ENCODE measurements at regions not wholly inside any gene's neighbourhood (a gene's known extent, or its start where the extent isn't known, plus 50 kb on each side); places are given as distances from the start of the nearest gene placed in this dataset.

DNA sequence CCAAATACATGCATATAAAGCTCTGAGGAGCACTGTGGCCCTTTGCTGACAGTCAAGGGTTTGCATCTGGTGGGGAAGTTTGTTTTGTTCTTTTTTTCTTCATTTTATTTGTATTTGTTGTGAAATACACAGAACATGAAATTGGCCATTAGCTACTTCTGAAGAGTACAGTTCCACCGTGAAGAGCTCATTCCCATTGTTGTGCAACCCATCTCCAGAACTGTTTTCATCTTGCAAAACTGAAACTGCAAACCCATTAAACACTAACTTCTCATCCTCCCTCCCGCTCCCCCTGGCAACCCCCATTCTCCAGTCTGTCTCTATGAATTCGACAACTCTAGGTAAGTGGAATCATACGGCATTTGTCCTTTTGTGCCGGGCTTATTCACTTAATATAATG lies 231.3 kb downstream of the TFAP2C start:
- WGBS, 2 donors, result 63 to 64% methylated on average over 5 of the region's 5 CpGs
- Histone ChIP-seq H3K27me3 (peaks cover 0 to 86% (median 53%) of the 10 kb centered on the region in 7 donors), H3K4me3 (no peak overlapping the region), H3K9me3 (no peaks in the 10 kb centered on the region), H3K27ac (no peak overlapping the region), H3K36me3 (no peaks in the 10 kb centered on the region), H3K4me1 (no peaks in the 10 kb centered on the region)
- TF ChIP-seq, protein P1, sequence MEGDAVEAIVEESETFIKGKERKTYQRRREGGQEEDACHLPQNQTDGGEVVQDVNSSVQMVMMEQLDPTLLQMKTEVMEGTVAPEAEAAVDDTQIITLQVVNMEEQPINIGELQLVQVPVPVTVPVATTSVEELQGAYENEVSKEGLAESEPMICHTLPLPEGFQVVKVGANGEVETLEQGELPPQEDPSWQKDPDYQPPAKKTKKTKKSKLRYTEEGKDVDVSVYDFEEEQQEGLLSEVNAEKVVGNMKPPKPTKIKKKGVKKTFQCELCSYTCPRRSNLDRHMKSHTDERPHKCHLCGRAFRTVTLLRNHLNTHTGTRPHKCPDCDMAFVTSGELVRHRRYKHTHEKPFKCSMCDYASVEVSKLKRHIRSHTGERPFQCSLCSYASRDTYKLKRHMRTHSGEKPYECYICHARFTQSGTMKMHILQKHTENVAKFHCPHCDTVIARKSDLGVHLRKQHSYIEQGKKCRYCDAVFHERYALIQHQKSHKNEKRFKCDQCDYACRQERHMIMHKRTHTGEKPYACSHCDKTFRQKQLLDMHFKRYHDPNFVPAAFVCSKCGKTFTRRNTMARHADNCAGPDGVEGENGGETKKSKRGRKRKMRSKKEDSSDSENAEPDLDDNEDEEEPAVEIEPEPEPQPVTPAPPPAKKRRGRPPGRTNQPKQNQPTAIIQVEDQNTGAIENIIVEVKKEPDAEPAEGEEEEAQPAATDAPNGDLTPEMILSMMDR (IDR thresholded peaks at IDR 0.05), result no peak
- no peak for DNase-seq
- intact Hi-C loops (cut with DNase I), result no loop called here
- ATAC-seq, result no peak

DNA sequence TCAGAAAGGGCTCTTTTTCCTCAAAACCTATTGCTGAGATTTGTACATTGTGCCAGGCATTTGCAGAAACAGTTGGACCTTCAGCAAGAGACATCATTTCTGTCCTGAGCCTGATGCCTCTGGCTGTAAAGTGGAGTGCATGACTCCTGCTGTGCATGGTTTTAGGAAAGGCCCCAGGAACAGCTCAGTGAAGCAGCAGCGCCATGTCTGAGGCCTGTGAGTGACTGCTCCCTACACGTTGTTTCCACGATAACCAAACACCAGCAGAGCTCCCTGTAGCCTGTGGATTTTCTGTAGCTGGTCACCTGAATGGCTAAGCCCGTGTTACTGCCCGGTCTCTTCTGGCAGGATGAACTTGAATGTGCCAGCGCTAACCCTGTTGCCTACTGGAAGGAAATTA lies 232.5 kb downstream of the TFAP2C start:
- Histone ChIP-seq H3K4me1 (no peaks in the 10 kb centered on the region), H3K9me3 (no peaks in the 10 kb centered on the region), H3K36me3 (no peaks in the 10 kb centered on the region), H3K27me3 (peaks cover 0 to 80% (median 55%) of the 10 kb centered on the region in 7 donors), H3K27ac (no peak overlapping the region), H3K4me3 (no peak overlapping the region)
- ATAC-seq (no peak), DNase-seq (no peak)
- 24 to 31% methylated on average over 6 of the region's 6 CpGs for WGBS, 2 donors
- TF ChIP-seq, protein P1 (IDR thresholded peaks at IDR 0.05), result no peak
- intact Hi-C loops (cut with DNase I), result no loop called here

DNA sequence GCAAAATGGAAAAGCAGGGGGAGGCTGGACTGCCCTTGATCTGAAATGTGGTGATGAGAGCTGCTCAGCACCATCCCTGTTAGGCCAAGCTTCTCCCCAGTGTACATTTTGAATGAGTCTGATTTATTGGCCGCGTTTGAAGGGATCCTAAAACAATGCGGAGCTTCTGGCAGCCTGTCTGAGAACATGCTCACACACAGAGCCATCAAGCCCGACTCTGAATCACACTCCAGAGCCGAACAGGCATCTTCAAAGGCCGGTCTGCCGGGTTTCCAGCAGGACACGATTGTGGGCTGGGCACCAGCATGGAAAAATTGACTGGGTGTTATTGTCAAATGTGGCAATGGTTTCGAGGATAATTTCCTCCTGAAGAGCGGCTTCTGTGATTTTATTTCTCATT lies 235.9 kb downstream of the TFAP2C start:
- H3K36me3 ChIP-seq, result no peaks in the 10 kb centered on the region
- ATAC-seq (no peak), DNase-seq (no peak)
- H3K27ac ChIP-seq, result no peak overlapping the region
- H3K4me1 ChIP-seq, result no peaks in the 10 kb centered on the region
- intact Hi-C loops (cut with DNase I), result no loop called here
- peaks cover 0 to 16% (median 0%) of the 10 kb centered on the region in 11 donors for H3K9me3 ChIP-seq
- no peak overlapping the region for H3K4me3 ChIP-seq
- 66 to 70% methylated on average over 9 to 10 of the region's 10 CpGs for WGBS, 2 donors
- peaks cover 0 to 57% (median 51%) of the 10 kb centered on the region in 7 donors for H3K27me3 ChIP-seq
- TF ChIP-seq, protein P1 (IDR thresholded peaks at IDR 0.05), result no peak

DNA sequence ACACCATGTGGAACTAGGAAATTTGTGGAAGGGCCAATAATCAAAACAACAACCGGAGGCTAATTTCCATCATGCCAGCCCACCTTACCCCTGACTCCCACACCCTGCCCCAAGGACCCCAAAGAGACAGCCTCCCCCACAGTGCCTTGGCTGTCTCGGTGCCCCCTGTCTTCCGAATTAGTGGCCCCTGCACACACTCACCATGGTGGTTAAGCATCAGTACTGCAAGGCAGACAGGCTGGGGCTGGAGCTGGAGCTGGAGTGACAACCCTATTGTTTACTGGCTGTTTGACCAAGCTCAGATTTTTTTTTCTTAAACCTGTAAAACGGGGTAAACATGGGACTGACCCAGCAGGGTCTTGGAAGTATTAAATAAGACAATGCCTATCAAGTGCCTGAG lies 238.0 kb downstream of the TFAP2C start:
- H3K27me3 ChIP-seq, result peaks cover 0 to 56% (median 41%) of the 10 kb centered on the region in 7 donors
- WGBS, 2 donors, result 69 to 73% methylated on average over 4 of the region's 4 CpGs
- H3K4me1 ChIP-seq, result no peaks in the 10 kb centered on the region
- H3K9me3 ChIP-seq, result peaks cover 0 to 16% (median 0%) of the 10 kb centered on the region in 11 donors
- no peak for ATAC-seq
- no peak overlapping the region for H3K4me3 ChIP-seq
- intact Hi-C loops (cut with DNase I), result no loop called here
- no peak overlapping the region for H3K27ac ChIP-seq
- DNase-seq, result no peak
- TF ChIP-seq, protein P1 (IDR thresholded peaks at IDR 0.05), result no peak
- no peaks in the 10 kb centered on the region for H3K36me3 ChIP-seq
